Neuronal stem cell (in vitro differentiated cells): ENCODE measurements at regions not wholly inside any gene's neighbourhood (a gene's known extent, or its start where the extent isn't known, plus 50 kb on each side); places are given as distances from the start of the nearest gene placed in this dataset.

Source experiments
- DNase-seq: peaks from one replicate; pipeline ENCODE4 v3.0.0-alpha.2; 2013; ENCODE audit warnings: low spot score
- H2AFZ ChIP-seq: one replicate; pipeline ENCODE4 v1.6.1; 2013; ENCODE audit warnings: mild to moderate bottlenecking, low read length, inconsistent platforms
- H2AK5ac ChIP-seq: 2 replicates; pipeline ENCODE4 v1.6.1; 2013; ENCODE audit warnings: low read depth, mild to moderate bottlenecking, inconsistent platforms, low read length, moderate library complexity, mixed read lengths
- H2BK120ac ChIP-seq: 2 replicates; pipeline ENCODE4 v1.6.1; 2013; ENCODE audit warnings: low read depth, mild to moderate bottlenecking, inconsistent platforms, low read length, moderate library complexity, mixed read lengths
- H2BK12ac ChIP-seq: one replicate; pipeline ENCODE4 v1.6.1; 2013; ENCODE audit warnings: low read length, inconsistent platforms
- H2BK15ac ChIP-seq: 2 replicates; pipeline ENCODE4 v1.6.1; 2013; ENCODE audit warnings: mild to moderate bottlenecking, low read length, inconsistent platforms, mixed read lengths
- H2BK5ac ChIP-seq: one replicate; pipeline ENCODE4 v1.6.1; 2013; ENCODE audit warnings: inconsistent platforms, mild to moderate bottlenecking, low read length, moderate library complexity
- H3K14ac ChIP-seq: one replicate; pipeline ENCODE4 v1.6.1; 2013; ENCODE audit warnings: low read length, inconsistent platforms
- H3K18ac ChIP-seq: 2 replicates; pipeline ENCODE4 v1.6.1; 2013; ENCODE audit warnings: low read length, inconsistent platforms
- H3K23ac ChIP-seq: 2 replicates; pipeline ENCODE4 v1.6.1; 2013; ENCODE audit warnings: low read depth, mild to moderate bottlenecking, mixed read lengths, low read length, inconsistent platforms; ENCODE audit not compliant: poor library complexity
- H3K27ac ChIP-seq: replicated peaks from 3 replicates; pipeline ENCODE4 v1.5.1; 2013; ENCODE audit warnings: low read length, inconsistent platforms
- H3K27me3 ChIP-seq, 3 experiments: 2 replicates each; pipeline ENCODE4 v1.6.1; 2013; ENCODE audit warnings: low read length in 3 of 3, mild to moderate bottlenecking in 2 of 3, inconsistent platforms in 1 of 3, low read depth in 1 of 3, mixed read lengths in 1 of 3, moderate library complexity in 1 of 3; ENCODE audit not compliant: control insufficient read depth in 3 of 3, insufficient read depth in 3 of 3
- H3K36me3 ChIP-seq, 2 donors: replicated peaks in 1 of 2; 2 replicates each; pipeline ENCODE4 v1.6.1; 2013; ENCODE audit warnings: low read length in 2 of 2; ENCODE audit not compliant: control insufficient read depth in 2 of 2, insufficient read depth in 2 of 2
- H3K4ac ChIP-seq: 2 replicates; pipeline ENCODE4 v1.6.1; 2013; ENCODE audit warnings: inconsistent platforms, mild to moderate bottlenecking, low read length, moderate library complexity
- H3K4me1 ChIP-seq, 2 donors: 1 replicate in 1 of 2; 2 replicates in 1 of 2; pipeline ENCODE4 v1.6.1; 2013; ENCODE audit warnings: low read length in 2 of 2, low read depth in 1 of 2; ENCODE audit not compliant: control insufficient read depth in 2 of 2, insufficient read depth in 1 of 2
- H3K4me2 ChIP-seq: one replicate; pipeline ENCODE4 v1.6.1; 2013; ENCODE audit warnings: mild to moderate bottlenecking, low read length, inconsistent platforms; ENCODE audit not compliant: insufficient read depth, poor library complexity, severe bottlenecking
- H3K4me3 ChIP-seq, 2 donors: 2 replicates each; pipeline ENCODE4 v1.5.1; 2013; ENCODE audit warnings: low read length in 2 of 2, mild to moderate bottlenecking in 2 of 2, inconsistent platforms in 1 of 2, moderate library complexity in 1 of 2
- H3K79me1 ChIP-seq: one replicate; pipeline ENCODE4 v1.6.1; 2013; ENCODE audit warnings: low read depth, mild to moderate bottlenecking, inconsistent platforms, low read length, moderate library complexity
- H3K9ac ChIP-seq: one replicate; pipeline ENCODE4 v1.6.1; 2013; ENCODE audit warnings: mild to moderate bottlenecking, low read depth, low read length, inconsistent platforms; ENCODE audit not compliant: poor library complexity
- H3K9me3 ChIP-seq, 2 donors: replicated peaks in 1 of 2; 2 replicates each; pipeline versions ENCODE3 to v1.6.1; 2013; ENCODE audit warnings: low read length in 2 of 2, mild to moderate bottlenecking in 2 of 2, inconsistent platforms in 1 of 2, low read depth in 1 of 2, mixed read lengths in 1 of 2, moderate library complexity in 1 of 2; ENCODE audit not compliant: control insufficient read depth in 2 of 2, insufficient read depth in 1 of 2
- H4K8ac ChIP-seq: one replicate; pipeline ENCODE4 v1.6.1; 2013; ENCODE audit warnings: low read depth, mild to moderate bottlenecking, inconsistent platforms, low read length, moderate library complexity
- H4K91ac ChIP-seq: one replicate; pipeline ENCODE4 v1.6.1; 2013; ENCODE audit warnings: low read length, low read depth, mild to moderate bottlenecking, inconsistent platforms; ENCODE audit not compliant: poor library complexity
- WGBS, 2 donors: extraction: QIAGEN DNeasy Blood & Tissue Kit; methylation state at CpG; one replicate each; pipeline ENCODE4 v1.1.7; 2013; ENCODE audit warnings: missing lambda C conversion rate in 2 of 2, mixed read lengths in 1 of 2; ENCODE audit not compliant: insufficient read length in 2 of 2, insufficient replicate concordance in 1 of 2; ENCODE audit errors: extremely low coverage in 2 of 2; 5-methylcytosine and 5-hydroxymethylcytosine counted together

DNA sequence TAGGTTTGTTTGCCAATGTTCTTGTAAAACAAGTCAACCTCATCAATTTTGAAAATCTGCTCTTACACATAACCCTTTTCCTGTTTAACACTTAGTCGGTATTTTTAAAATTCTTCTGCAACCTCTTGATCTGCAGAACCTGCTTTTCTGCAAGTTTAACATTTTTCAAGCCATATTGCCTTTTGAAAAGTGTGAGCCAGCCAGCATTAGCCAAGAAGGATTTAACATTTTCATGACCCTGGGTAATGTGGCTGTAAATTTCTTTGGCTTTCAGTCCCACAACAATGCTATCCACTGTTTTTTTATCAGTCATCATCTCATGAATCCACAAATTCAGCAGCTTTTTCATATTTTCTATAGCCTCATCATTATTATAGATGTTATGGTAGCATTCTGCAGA lies 956.5 kb downstream of the FAT4 start:
- Histone ChIP-seq H3K4me3 (no peak overlapping the region), H3K27me3 (no peaks in the 10 kb centered on the region), H3K4me2 (no peak overlapping the region), H2AK5ac (no peak overlapping the region), H2BK12ac (no peak overlapping the region), H3K79me1 (no peaks in the 10 kb centered on the region), H3K27ac (no peak overlapping the region), H2BK5ac (no peak overlapping the region), H3K4ac (no peak overlapping the region), H3K23ac (no peak overlapping the region), H3K9ac (no peak overlapping the region), H4K91ac (no peak overlapping the region), H2BK15ac (no peak overlapping the region), H3K18ac (no peak overlapping the region), H3K9me3 (no peaks in the 10 kb centered on the region), H4K8ac (no peak overlapping the region), H3K14ac (no peak overlapping the region), H2AFZ (no peak overlapping the region), H3K36me3 (no peaks in the 10 kb centered on the region), H3K4me1 (no peaks in the 10 kb centered on the region), H2BK120ac (no peak overlapping the region)
- no peak for DNase-seq
- no CpG with 5 or more reads among the region's 1 CpG for WGBS, 2 donors

DNA sequence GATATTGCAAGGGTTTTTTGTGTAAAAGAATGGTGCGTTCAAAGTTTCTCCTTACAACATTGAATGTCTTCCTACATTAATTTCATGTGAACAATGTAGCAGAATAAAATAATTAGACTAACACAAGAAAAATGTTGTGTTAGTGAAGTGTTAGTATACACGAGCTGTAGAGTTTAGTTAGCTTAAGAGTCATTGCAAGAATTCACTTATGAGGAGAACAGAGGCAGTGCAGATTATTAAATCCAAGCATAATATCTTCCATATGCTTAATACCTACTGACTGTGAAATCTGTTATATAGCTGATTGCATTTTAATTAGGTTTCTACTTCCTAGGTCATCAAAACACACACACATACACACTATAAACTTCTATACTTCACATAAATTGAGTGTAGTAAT lies 959.0 kb downstream of the FAT4 start:
- no peak overlapping the region for H2BK12ac ChIP-seq
- H3K23ac ChIP-seq, result no peak overlapping the region
- no peak overlapping the region for H4K91ac ChIP-seq
- H3K4me1 ChIP-seq, result no peaks in the 10 kb centered on the region
- H3K4me2 ChIP-seq, result no peak overlapping the region
- H3K27ac ChIP-seq, result no peak overlapping the region
- no peak overlapping the region for H3K4ac ChIP-seq
- H3K79me1 ChIP-seq, result no peaks in the 10 kb centered on the region
- H2AK5ac ChIP-seq, result no peak overlapping the region
- H3K9ac ChIP-seq, result no peak overlapping the region
- no peak overlapping the region for H3K18ac ChIP-seq
- no peak overlapping the region for H2BK5ac ChIP-seq
- H3K4me3 ChIP-seq, result no peak overlapping the region
- no peak overlapping the region for H3K14ac ChIP-seq
- no peaks in the 10 kb centered on the region for H3K36me3 ChIP-seq
- H2BK120ac ChIP-seq, result no peak overlapping the region
- no peak for DNase-seq
- H3K27me3 ChIP-seq, result no peaks in the 10 kb centered on the region
- no peaks in the 10 kb centered on the region for H3K9me3 ChIP-seq
- no peak overlapping the region for H2BK15ac ChIP-seq
- WGBS, 2 donors, result no CpG with 5 or more reads among the region's 2 CpGs
- no peak overlapping the region for H4K8ac ChIP-seq
- H2AFZ ChIP-seq, result no peak overlapping the region

DNA sequence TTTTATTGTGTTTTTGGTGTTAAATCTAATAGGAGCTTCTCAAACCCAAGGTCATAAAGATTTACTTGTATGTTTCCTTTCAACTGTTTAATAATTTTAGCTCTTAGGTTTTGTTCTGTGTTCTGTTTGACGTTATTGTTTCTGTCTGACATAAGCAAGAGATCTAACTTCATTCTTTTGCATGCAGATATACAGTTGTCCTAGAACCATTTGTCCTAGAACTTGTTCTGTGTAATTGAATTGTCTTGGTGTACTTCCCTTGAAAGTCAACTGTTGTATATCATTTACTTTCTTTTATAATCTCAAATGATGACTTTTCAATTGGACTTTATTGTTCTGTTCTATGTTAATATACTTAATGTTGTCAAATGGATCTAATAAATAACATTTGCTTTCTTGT lies 977.1 kb downstream of the FAT4 start:
- no peak overlapping the region for H3K23ac ChIP-seq
- no peak overlapping the region for H2BK15ac ChIP-seq
- no peaks in the 10 kb centered on the region for H3K27me3 ChIP-seq
- H2AFZ ChIP-seq, result no peak overlapping the region
- no peak overlapping the region for H4K91ac ChIP-seq
- no peak overlapping the region for H2AK5ac ChIP-seq
- H4K8ac ChIP-seq, result no peak overlapping the region
- no peak overlapping the region for H2BK12ac ChIP-seq
- no peaks in the 10 kb centered on the region for H3K36me3 ChIP-seq
- H3K4ac ChIP-seq, result no peak overlapping the region
- no peak for DNase-seq
- H3K18ac ChIP-seq, result no peak overlapping the region
- H3K79me1 ChIP-seq, result no peaks in the 10 kb centered on the region
- no peaks in the 10 kb centered on the region for H3K9me3 ChIP-seq
- no CpG with 5 or more reads among the region's 1 CpG for WGBS, 2 donors
- no peaks in the 10 kb centered on the region for H3K4me1 ChIP-seq
- H2BK5ac ChIP-seq, result no peak overlapping the region
- H3K14ac ChIP-seq, result no peak overlapping the region
- no peak overlapping the region for H3K9ac ChIP-seq
- no peak overlapping the region for H3K4me2 ChIP-seq
- no peak overlapping the region for H3K4me3 ChIP-seq
- no peak overlapping the region for H2BK120ac ChIP-seq
- no peak overlapping the region for H3K27ac ChIP-seq

DNA sequence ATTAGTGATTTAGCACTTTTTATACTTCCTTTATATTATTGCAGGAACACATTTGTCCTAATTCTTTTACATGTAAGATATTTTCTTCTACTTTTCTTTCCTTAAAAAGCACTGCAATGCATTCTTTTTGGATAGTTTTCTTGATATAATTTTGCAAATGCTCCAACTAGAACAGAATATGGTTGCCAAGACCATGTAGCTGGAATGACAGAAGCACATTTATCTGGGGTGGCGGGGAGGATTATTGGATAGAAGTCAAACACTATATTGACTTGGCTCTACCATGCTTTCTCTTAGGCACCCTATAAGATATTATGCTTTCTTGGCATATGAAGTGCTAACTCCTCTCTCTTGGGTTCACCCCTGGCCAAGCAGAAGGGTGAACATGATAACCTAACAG lies 983.5 kb downstream of the FAT4 start:
- H3K4me2 ChIP-seq, result no peak overlapping the region
- H3K23ac ChIP-seq, result no peak overlapping the region
- H3K9me3 ChIP-seq, result peaks cover 0 to 3% of the 10 kb centered on the region in 2 donors
- H2AK5ac ChIP-seq, result no peak overlapping the region
- H4K8ac ChIP-seq, result no peak overlapping the region
- no peak overlapping the region for H3K27ac ChIP-seq
- no peaks in the 10 kb centered on the region for H3K36me3 ChIP-seq
- WGBS, 2 donors, result no CpG with 5 or more reads among the region's 1 CpG
- H2BK5ac ChIP-seq, result no peak overlapping the region
- H3K4ac ChIP-seq, result no peak overlapping the region
- DNase-seq, result no peak
- no peak overlapping the region for H2BK120ac ChIP-seq
- no peak overlapping the region for H4K91ac ChIP-seq
- no peak overlapping the region for H3K18ac ChIP-seq
- H2BK12ac ChIP-seq, result no peak overlapping the region
- no peaks in the 10 kb centered on the region for H3K27me3 ChIP-seq
- no peak overlapping the region for H3K4me3 ChIP-seq
- H2AFZ ChIP-seq, result no peak overlapping the region
- no peaks in the 10 kb centered on the region for H3K4me1 ChIP-seq
- H3K79me1 ChIP-seq, result no peaks in the 10 kb centered on the region
- H3K14ac ChIP-seq, result no peak overlapping the region
- H2BK15ac ChIP-seq, result no peak overlapping the region
- no peak overlapping the region for H3K9ac ChIP-seq
